COR-L47 (cell line): ENCODE measurements at regions not wholly inside any gene's neighbourhood (a gene's known extent, or its start where the extent isn't known, plus 50 kb on each side); places are given as distances from the start of the nearest gene placed in this dataset.
A peak's percentile ranks its signal among the peaks of the same experiment; 100 is the strongest.
"Not testable (repeated sequence)": the region's sequence is repeated elsewhere in the genome, so short reads cannot be mapped to it uniquely, and the experiment has no call there.

Experiments
- DNase-seq: peaks from one replicate; lab custom pipeline; 2025; lab: John Stamatoyannopoulos, UW

DNA sequence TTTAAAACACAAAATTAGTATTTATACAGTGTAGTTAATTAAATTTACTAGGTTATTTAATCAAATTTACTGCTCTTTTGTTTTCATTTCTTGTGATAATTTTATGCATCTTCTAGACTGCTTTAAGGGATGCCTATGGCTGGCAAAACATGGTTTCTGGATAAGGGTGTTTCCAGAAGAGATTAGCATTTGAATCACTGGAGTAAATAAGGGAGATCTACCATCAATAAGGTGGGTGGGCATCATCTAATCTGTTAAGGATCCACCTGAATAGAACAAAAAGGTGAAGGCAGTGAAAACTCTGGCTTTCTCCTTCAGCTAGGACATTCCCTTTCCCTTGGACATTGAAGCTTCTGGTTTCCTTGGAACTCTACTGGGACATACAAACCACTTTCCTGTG is 146.2 kb upstream of the LAMA2 start:
- DNase-seq = no peak

- peak; percentile 4 for DNase-seq
These were observed 151.4 kb upstream of the LAMA2 start for GRCh38 chr6:128731249-128732165.

GRCh38 chr6:128727500-128727899 is 155.4 kb upstream of the LAMA2 start:
- DNase-seq = no peak

GRCh38 chr6:128725271-128726233 is 157.4 kb upstream of the LAMA2 start:
- DNase-seq = no peak

GRCh38 chr6:128724738-128725137 is 158.2 kb upstream of the LAMA2 start:
- no peak for DNase-seq

- no peak for DNase-seq
These were observed 159.3 kb upstream of the LAMA2 start for GRCh38 chr6:128723667-128724066.

DNA sequence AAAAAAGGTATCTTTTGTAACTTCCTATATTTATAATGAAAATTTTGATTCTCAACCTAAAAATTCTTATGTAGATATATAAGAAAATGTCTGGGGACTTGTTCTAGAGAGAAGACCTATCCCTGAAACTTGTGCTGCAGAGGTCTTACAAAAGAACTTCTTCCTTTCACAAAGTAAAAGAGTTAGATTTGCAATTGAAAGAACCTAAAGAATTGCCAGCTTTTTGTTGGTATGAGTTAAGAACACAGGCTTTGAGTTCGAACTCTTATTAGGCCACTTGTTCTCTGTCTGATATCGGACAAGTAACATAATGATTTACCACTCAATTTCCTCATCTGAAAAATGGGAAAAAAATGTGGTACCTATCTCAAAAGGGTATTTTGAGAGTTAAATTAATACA is 162.0 kb upstream of the LAMA2 start:
- DNase-seq = no peak

DNA sequence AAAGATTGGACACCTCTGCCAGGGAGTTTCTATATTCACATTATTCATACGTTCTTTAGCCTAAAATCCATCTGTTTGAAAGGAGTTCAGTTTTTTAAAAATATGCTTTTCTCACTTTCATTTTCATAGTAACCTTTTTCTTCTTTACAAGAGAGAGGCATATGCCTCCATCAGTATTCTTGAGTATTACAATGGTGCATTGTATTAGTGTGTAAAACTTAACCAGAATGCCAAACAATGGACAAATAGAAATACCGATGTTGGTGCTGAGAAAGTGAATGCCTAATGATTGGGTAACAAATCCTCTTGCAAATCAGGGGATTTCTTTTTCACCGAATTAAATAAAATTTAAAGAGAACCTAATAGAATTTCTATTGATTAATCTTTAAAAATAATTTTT is 163.2 kb upstream of the LAMA2 start:
- no peak for DNase-seq

DNA sequence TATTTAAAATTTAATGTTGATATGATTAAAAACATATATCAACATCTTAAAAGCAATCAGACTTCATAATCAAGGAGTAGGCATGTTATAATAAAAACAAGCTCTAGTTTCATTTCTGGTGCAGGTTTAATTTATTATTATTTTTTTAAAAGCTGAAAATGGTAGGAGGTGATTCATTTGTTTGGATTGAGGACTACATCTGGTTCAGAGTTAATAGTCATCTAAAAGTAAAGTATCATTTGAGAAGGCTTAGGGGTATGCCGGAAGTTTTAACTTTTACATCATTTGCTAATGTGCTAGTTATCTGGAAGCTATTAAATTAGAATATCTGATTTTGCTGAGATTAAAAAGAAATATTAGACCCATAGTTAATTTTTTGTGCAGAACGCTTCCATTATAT is 169.5 kb upstream of the LAMA2 start:
- no peak for DNase-seq

- no peak for DNase-seq
These were observed 170.0 kb upstream of the LAMA2 start for GRCh38 chr6:128712898-128713297.

DNA sequence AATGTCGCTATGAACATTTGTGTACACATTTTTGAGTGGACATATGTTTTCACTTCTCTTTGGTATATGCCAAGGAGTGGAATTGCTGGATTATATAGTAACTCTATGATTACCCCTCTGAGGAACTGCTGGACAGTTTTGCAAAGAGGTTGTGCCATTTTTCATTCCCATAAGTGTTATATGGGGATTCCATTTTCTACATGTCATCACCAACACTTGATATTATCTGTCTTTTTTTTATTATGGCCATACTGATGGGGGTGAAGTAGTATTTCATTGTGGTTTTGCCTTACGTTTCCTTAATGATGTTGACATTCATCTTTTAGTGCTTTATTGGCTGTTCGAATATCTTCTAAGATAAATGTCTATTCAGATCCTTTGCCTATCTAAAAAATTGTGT is 171.8 kb upstream of the LAMA2 start:
- no peak for DNase-seq

DNA sequence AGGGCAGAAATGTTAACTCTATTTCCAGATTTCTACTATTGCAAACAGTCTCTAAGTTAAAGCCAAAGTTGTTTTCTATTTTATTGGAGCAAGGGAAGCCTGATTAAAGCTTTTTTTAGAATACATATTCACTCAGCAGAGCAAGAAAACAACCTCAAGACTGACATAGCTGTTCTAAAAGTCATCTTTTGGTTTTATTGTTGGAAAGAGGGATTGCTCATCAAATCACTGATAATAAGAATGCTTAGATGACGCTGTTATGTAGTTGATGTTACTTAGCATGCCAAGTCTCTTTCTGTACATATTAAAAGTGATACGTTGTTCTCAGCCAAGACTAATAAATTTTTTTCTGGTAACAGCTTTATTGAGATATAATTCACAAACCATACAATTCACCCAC is 172.6 kb upstream of the LAMA2 start:
- DNase-seq = no peak

- no peak for DNase-seq
These were observed 178.3 kb upstream of the LAMA2 start for GRCh38 chr6:128704601-128705000.

GRCh38 chr6:128703794-128704193 is 179.1 kb upstream of the LAMA2 start:
- DNase-seq = not testable (repeated sequence)

DNA sequence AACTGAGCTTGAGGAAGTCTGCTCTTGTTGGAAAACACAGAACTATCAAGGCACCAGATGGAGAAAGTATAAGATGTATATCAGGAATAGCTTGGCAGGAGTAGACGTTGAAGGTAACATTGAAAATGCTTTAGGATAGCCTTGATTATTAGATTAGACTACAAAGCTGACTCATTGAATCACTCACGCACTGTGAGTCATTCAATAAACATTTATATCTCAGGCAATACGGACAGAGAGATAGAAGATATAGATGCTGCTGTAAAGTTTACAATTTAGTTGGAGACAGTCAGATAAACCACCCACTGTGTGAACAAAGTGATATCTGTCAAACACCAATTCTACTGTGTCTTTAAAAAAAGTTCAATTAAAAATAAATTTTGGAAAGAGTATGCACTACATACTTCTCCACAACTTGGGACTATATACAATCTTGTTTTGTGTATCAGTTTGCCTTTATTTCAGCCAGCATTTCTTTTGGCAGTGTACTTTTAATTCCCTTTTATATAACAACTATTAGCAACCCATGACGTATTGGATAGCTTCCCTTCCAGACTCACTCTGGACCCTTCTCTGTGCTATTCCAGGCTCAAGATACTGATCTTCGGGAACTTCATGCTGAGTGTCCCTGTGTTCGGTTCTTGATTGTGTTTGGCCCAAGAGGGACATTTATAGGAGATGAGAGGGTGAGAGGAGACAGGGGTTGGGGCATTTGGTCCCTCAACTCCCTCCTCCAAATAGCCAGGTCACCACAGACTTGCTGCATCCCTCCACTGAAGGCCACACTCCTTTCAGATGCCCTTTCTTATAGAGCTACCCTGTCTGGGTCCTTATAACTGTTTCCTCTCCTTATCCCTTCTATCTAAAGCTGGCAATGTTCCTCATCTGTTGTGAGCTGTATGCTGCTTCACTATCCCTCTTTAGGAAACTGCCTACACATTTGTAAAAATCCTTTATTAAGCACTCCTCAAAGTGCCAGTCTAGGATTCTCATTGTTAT is 176.6 kb upstream of the PTPRK start:
- DNase-seq = no peak

DNA sequence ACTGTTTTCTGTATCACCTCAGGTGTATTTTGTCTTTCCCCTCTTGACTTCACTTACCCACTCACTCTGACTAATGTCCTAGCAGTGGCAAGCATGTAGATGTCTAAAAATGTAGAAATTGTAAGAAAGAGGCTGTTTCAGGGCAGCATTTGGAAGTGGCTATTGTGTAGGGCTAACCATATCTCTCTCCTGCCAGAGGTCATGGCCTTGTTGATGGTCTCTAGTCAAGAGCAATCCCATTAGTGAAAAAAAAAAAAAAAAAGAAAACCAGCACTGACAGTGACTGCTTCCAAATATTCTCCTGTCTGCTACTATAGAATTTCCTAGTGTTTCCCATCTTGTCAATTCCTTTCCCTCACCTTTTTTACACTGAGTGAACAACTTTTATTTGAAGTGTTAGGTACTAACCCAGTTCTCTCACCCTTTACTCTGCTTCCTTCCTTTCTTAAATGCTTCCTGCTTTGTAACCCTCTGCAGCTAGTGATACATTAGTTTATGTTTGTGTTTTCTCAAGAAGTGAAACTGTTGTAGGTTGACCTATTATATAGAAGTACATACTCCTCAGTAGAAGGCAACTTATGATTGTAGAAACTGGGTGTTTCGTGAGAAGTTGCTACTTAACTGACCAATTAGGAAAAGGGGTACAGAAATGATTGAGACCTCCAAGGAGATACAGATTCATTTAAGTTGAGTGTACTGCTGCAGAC is 174.1 kb upstream of the PTPRK start:
- no peak for DNase-seq

GRCh38 chr6:128690063-128690462 is 169.7 kb upstream of the PTPRK start:
- DNase-seq = no peak

GRCh38 chr6:128686084-128686483 is 165.7 kb upstream of the PTPRK start:
- DNase-seq = no peak

DNA sequence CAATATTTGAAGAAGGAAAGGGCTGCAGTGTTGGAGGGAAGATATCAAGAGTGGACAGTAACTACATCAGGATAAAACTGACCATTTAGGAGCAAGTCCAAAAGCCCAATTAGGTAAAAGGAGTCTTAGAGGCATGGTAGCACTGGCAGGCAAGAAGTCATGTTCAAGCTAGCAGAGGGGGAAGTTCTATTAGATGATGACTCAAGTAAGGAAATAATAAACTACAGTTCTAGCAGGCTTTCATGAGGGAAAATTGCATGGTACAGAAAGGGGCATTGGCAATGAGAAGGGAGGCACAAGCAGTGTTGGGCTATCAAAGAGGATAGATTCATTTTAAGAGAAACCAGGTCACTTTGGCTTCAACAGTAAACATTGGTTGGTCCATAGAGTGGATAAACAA is 156.1 kb upstream of the PTPRK start:
- DNase-seq = no peak

GRCh38 chr6:128672023-128672422 is 151.6 kb upstream of the PTPRK start:
- no peak for DNase-seq

- no peak for DNase-seq
These were observed 147.0 kb upstream of the PTPRK start for GRCh38 chr6:128667339-128667858.
